HPDE6-E6E7 (cell line): ENCODE measurements at regions not wholly inside any gene's neighbourhood (a gene's known extent, or its start where the extent isn't known, plus 50 kb on each side); places are given as distances from the start of the nearest gene placed in this dataset.
"Not testable (repeated sequence)": the region's sequence is repeated elsewhere in the genome, so short reads cannot be mapped to it uniquely, and the experiment has no call there.

Experiments used
- DNase-seq: peaks from one replicate; pipeline ENCODE4 v3.0.0; 2011; ENCODE audit warnings: missing footprints; ENCODE audit errors: extremely low spot score

DNA sequence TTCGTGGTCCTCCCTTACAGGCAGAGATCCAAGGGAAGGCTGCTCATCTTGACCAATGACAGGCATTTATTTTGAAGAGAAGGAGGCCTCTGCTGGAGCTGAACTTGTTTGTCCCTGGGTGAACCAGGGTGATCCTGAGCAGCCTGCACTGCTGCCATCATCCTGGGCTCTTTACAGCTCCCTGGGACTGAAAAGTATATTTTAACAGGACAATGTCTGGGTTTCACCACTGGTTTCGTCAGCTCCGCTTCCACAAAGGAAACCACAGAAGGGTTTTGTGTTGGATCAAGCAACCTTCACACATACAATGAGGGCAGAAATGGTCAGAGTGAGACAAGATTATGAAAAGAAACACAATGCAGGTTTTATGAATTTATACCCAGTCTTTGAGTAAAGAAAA is 400.7 kb upstream of the TPM1 start:
- no peak for DNase-seq

GRCh38 chr15:62643572-62643971 is 399.0 kb upstream of the TPM1 start:
- DNase-seq, result no peak

- DNase-seq, result no peak
These were observed 398.2 kb upstream of the TPM1 start for GRCh38 chr15:62644216-62644888.

DNA sequence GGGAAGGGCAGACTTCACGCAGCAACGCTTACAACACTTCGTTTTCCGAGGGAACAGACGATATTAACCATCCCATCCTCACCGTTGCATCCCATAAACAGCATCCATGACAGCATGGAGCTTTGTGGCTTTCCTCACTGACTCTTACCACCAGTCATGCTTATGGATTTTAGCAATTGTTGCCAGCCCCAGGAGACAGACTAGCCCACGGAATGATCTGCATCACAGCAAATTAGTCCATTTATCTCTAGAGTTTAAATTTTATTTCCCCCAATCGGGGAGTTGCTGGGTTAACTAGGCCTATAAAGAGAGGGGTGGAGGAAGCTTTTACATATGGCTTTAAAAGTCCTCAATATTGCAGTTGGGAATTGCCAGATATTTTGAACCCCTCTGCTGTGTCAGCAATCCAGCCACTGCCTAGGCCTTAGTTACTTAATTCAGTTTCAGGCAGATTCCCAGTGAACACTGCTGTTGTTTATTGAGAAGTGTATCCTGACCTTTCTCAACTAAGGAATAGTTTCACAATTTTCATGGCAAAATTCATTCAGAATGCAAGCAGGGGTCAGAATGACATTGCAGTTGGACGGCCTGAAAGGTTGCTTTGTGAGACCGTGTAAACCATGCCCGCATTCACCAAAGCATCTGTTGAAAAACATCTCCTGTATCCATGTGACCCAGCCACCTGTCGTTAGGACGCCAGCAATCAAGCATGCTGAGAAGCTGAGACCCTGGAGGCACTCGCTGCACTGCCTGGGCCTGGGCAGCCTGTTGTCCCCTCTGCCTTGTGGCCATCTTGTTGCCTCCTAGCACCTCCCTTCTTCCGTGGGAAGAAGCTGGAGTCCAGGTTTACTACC is 397.4 kb upstream of the TPM1 start:
- no peak for DNase-seq

DNA sequence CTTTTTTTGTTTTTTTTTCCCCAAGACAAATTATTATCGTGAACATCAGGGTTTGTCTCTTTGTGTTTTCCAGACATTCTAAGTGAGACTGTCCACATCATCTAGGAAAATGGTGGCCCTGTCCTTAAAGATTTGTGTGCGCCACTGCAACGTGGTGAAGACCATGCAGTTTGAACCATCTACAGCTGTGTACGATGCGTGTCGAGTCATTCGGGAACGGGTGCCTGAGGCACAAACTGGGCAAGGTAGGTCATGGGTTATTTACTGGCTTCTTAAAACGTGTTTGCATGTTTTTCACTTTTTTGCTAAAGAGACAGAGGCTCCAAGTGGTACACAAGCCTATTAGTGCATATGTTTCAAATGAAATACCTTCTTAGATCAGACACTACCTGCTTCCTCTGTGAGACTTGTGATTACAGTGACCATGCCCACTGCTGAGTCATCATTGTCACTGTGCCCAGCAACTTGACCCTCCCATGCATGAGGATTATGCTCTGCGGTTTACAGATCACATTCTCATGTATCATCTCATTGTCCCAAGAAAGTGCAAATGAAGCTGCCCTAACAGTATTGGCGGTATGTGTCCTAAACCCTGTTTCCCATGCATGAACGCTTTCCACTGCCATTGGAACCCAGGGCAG is 395.2 kb upstream of the TPM1 start:
- peak; percentile 49 for DNase-seq

GRCh38 chr15:62647843-62648505 is 394.6 kb upstream of the TPM1 start:
- DNase-seq, result no peak

DNA sequence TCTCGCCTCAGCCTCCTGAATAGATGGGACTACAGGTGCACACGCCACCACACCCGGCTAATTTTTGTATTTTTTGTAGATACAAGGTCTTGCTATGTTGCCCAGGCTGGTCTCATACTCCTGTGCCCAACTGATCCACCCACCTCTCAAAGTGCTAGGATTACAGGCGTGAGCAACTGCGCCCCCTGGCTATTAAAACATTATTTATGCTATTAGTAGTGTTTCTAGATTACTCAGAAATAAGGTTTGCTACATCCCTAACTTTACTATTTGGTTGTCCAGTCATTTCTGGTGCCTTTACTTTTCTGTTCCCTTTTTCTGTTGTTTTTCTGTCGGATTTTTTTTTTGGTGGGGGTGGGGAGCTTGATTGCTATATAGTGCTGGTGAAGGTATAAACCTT is 393.6 kb upstream of the TPM1 start:
- DNase-seq, result no peak

DNA sequence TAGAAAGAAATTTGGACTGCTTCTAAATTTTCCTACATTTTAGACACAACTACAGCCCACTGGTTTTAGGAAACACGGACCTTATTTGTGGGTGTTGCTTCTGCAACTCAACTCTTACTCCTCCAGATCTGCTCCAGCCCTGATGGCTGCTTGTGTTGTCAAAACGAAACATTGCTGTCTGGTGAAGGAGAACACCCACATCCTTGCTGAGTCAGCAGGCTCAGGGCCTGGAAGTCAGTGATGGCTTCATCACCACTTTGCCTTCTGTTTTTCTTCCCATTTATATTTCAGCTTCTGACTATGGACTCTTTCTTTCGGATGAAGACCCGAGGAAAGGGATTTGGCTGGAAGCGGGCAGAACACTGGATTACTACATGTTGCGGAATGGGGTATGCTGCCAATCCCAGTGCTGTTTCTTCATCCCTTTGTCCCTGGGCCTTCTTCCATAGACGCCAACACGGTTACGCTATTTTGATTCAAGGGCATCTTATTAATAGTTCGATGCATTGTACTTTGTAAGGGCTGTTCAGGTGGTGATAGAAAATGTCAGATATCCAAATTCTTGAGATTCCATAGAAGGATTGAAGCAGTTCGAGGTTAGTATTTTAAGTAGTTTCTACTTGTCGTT is 392.6 kb upstream of the TPM1 start:
- DNase-seq, result no peak

- no peak for DNase-seq
These were observed 389.4 kb upstream of the TPM1 start for GRCh38 chr15:62653122-62653521.

- no peak for DNase-seq
These were observed 386.5 kb upstream of the TPM1 start for GRCh38 chr15:62656071-62656470.

DNA sequence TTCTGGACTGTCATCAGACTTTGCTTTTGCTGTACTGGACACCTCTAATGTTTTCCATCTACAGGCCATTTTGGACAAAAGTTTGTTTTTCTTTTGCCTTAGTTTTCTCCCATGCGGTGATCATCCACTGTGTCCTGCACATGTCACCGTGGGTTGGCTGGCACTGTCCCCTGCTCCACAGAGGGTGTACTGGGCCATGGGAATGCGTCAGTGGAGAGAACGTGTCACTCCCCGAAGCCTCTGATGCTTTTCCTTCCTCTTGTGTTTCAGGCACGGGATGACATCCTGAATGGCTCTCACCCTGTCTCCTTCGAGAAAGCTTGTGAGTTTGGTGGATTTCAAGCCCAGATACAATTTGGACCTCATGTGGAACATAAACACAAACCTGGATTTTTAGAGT is 385.0 kb upstream of the TPM1 start:
- not testable (repeated sequence) for DNase-seq

DNA sequence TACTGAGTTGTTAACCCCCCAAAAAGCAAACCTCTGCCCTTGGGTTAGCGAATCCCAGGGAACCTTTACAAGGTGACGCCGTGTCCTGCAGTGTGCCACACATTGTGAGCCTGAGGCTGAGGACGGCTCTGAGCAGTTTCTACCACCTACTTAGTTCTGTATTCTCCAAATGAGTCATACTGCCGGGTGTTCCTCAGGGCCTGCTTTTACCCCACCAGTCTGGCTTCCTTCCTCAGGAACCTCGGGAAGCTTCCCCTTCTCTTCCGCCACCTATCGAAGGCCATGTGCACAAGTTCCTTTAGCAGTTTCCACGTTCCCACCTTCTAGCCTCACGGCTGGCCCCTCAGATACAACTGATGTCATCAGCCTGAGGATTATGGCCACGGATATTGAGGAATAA is 384.0 kb upstream of the TPM1 start:
- DNase-seq, result peak; percentile 13

- DNase-seq, result no peak
These were observed 379.0 kb upstream of the TPM1 start for GRCh38 chr15:62663547-62663946.

DNA sequence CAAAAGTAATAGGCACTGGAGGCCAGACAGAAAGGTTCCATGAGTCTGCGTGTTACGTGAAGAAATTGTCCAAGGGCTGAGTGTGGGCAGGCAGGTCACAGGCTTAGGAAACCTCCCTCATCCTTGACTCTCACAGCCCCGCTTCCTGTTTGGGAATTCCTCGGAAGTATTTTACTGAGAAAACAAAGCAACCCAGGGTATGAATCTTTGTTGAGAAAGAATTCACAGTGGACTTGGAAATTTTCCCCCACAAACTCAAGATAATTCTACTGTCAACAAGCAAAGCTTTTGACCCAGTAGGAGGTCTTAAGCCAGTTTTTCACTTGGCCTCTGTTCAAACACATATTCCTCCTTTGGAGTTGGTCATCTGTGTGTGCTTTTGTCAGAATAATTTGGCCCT is 377.1 kb upstream of the TPM1 start:
- no peak for DNase-seq

GRCh38 chr15:62666046-62666445 is 376.5 kb upstream of the TPM1 start:
- DNase-seq, result no peak

GRCh38 chr15:62672268-62672667 is 370.3 kb upstream of the TPM1 start:
- no peak for DNase-seq

GRCh38 chr15:62676891-62677290 is 365.7 kb upstream of the TPM1 start:
- no peak for DNase-seq

DNA sequence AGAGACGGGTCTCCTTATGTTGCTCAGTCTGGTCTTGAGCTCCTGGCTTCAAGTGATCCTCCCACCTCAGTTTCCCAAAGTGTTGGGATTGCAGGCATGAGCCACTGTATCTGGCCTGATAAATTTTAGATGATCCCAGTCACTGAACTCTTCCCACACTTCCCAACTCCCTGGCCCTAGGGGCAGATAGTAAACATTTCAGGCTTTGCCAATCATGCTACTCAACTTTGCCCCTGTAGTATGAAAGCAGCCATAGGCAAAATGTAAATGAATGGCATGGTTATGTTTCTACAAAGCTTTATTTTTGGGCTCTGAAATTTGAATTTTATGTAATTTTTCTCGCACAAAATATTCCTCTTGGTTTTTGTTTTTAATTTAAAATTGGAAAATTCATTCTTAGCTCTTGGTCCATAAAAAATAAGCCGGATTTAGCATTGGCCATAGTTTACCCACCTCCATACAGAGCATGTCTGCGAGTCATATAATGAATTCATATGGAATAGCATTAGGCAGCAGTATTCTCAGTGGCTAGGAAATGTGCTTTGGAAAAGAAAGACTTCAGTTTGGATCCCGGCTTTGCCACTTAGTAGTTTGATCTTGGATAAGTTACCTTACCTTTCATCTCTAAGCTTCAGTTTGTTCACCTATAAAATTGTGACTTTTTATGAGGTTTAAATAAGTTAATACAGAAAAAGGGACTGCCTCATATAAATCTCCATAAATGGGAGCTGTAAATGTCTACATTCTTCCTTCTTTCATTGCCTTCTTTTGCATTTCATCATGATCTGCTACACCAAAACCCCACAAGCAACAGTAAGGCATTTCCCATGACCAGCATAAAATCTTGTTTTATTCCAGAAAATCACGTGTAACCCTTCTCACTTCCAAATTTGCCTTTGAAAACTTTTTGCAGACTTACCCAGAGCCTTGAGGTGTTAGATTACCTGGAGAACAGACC is 360.3 kb upstream of the TPM1 start:
- no peak for DNase-seq

- DNase-seq, result not testable (repeated sequence)
These were observed 359.4 kb upstream of the TPM1 start for GRCh38 chr15:62683192-62683591.

- no peak for DNase-seq
These were observed 358.3 kb upstream of the TPM1 start for GRCh38 chr15:62684123-62684808.
